ENCODE measurements at regions not wholly inside any gene's neighbourhood (a gene's known extent, or its start where the extent isn't known, plus 50 kb on each side); places are given as distances from the start of the nearest gene placed in this dataset.

DNA sequence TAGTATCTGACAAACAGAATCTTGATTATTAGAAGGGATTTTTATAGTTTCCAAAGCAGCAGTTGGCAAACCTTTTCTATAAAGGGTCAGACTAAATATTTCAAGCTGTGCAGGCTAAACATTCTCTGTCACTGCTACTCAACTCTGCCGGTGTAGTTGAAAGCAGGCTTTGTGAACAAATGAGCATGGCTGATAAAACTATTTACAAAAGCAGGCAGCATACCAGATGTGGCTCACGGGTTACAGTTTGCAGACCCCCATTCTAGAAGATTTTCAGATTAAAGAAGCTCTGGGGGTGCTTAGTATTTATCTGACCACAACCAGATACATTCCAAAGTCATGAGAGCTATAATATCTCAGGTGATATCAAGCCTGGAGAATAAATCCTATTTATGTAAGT is 1017.5 kb downstream of the SORCS1 start:
- H3K79me2 ChIP-seq (ENCODE audit: low read length), result no peaks in the 10 kb centered on the region
- H3K27me3 ChIP-seq (replicated peaks; ENCODE audit: insufficient read depth, low read length), result no peaks in the 10 kb centered on the region
- no peak overlapping the region for H3K9ac ChIP-seq (ENCODE audit: low read length)
- no peaks in the 10 kb centered on the region for H3K9me3 ChIP-seq (replicated peaks; ENCODE audit: insufficient read depth, low read length)
- no peaks in the 10 kb centered on the region for H3K36me3 ChIP-seq (replicated peaks; ENCODE audit: insufficient read depth, low read length)
- no peaks in the 10 kb centered on the region for H3K9me2 ChIP-seq (replicated peaks; ENCODE audit: insufficient read depth, low read length)
- no peak overlapping the region for H3K4me2 ChIP-seq (ENCODE audit: low read depth, low read length)
- TF ChIP-seq, protein P1, sequence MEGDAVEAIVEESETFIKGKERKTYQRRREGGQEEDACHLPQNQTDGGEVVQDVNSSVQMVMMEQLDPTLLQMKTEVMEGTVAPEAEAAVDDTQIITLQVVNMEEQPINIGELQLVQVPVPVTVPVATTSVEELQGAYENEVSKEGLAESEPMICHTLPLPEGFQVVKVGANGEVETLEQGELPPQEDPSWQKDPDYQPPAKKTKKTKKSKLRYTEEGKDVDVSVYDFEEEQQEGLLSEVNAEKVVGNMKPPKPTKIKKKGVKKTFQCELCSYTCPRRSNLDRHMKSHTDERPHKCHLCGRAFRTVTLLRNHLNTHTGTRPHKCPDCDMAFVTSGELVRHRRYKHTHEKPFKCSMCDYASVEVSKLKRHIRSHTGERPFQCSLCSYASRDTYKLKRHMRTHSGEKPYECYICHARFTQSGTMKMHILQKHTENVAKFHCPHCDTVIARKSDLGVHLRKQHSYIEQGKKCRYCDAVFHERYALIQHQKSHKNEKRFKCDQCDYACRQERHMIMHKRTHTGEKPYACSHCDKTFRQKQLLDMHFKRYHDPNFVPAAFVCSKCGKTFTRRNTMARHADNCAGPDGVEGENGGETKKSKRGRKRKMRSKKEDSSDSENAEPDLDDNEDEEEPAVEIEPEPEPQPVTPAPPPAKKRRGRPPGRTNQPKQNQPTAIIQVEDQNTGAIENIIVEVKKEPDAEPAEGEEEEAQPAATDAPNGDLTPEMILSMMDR (IDR thresholded peaks at IDR 0.05; ENCODE audit: low read length), result no peak
- TF ChIP-seq EZH2 (optimal IDR thresholded peaks at IDR 0.05; ENCODE audit: low read depth, low read length) (no peak), EZH2phosphoT487 (IDR thresholded peaks at IDR 0.05; ENCODE audit: low read length) (no peak)
- H2AFZ ChIP-seq (ENCODE audit: low read length), result no peak overlapping the region
- H3F3A ChIP-seq (ENCODE audit: insufficient read depth, low read length), result no peaks in the 10 kb centered on the region
- H3K4me3 ChIP-seq (ENCODE audit: low read length), result no peak overlapping the region
- no peak for DNase-seq
- no peak overlapping the region for H3K27ac ChIP-seq (ENCODE audit: low read length)
- H4K20me1 ChIP-seq (ENCODE audit: insufficient read depth, low read length), result no peaks in the 10 kb centered on the region
- H3K4me1 ChIP-seq (ENCODE audit: low read length), result no peaks in the 10 kb centered on the region

DNA sequence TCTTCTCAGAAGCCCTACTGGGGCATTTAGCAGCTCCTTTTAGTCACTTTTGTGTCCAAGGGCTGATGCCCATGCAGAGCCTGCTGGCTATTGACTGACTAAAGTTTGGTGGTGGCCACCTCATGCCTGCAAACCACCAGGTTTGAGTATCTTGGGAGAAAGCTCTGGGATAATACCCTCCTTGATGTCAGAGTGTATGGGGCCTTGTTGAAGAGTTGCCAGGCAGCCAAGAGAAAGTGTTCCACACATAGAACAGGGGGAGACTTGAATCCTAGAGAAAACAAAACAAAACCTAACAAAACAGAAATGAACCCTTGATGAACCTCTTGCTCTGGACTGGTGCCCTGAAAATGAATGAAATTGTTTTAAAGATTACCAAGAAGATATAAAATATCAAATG is 1024.6 kb downstream of the SORCS1 start:
- no peak overlapping the region for H3K4me2 ChIP-seq (ENCODE audit: low read depth, low read length)
- no peaks in the 10 kb centered on the region for H3K9me2 ChIP-seq (replicated peaks; ENCODE audit: insufficient read depth, low read length)
- no peak overlapping the region for H3K27ac ChIP-seq (ENCODE audit: low read length)
- no peaks in the 10 kb centered on the region for H3K27me3 ChIP-seq (replicated peaks; ENCODE audit: insufficient read depth, low read length)
- H4K20me1 ChIP-seq (ENCODE audit: insufficient read depth, low read length), result no peaks in the 10 kb centered on the region
- H3F3A ChIP-seq (ENCODE audit: insufficient read depth, low read length), result no peaks in the 10 kb centered on the region
- H3K9me3 ChIP-seq (replicated peaks; ENCODE audit: insufficient read depth, low read length), result no peaks in the 10 kb centered on the region
- H2AFZ ChIP-seq (ENCODE audit: low read length), result no peak overlapping the region
- no peak for DNase-seq
- no peak overlapping the region for H3K4me3 ChIP-seq (ENCODE audit: low read length)
- H3K36me3 ChIP-seq (replicated peaks; ENCODE audit: insufficient read depth, low read length), result no peaks in the 10 kb centered on the region
- TF ChIP-seq, protein P1 (IDR thresholded peaks at IDR 0.05; ENCODE audit: low read length), result no peak
- no peak for TF ChIP-seq EZH2 (optimal IDR thresholded peaks at IDR 0.05; ENCODE audit: low read depth, low read length)
- TF ChIP-seq EZH2phosphoT487 (IDR thresholded peaks at IDR 0.05; ENCODE audit: low read length), result no peak
- H3K4me1 ChIP-seq (ENCODE audit: low read length), result no peaks in the 10 kb centered on the region
- H3K9ac ChIP-seq (ENCODE audit: low read length), result no peak overlapping the region
- H3K79me2 ChIP-seq (ENCODE audit: low read length), result no peaks in the 10 kb centered on the region

DNA sequence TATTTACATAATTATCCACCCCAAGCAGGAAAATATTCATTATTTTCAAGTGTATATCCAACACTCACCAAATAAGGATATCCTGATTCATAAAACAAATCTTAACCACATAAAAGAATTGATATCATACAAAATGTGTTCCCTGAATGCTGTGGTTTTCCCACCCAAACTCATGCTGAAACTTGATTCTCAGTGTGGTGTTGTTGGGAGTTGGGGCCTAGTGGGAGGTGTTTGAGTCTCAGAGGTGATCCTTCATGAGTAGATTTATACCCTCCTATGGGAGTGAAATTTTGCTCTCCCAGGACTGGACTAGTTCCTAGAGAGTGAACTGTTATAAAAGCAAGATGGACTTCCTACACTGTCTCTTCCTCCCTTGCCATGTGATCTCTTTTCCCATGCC is 1028.3 kb downstream of the SORCS1 start:
- Histone ChIP-seq H3K4me2 (ENCODE audit: low read depth, low read length) (no peak overlapping the region), H3K4me1 (ENCODE audit: low read length) (no peaks in the 10 kb centered on the region), H3F3A (ENCODE audit: insufficient read depth, low read length) (no peaks in the 10 kb centered on the region), H4K20me1 (ENCODE audit: insufficient read depth, low read length) (no peaks in the 10 kb centered on the region), H3K9me2 (replicated peaks; ENCODE audit: insufficient read depth, low read length) (no peaks in the 10 kb centered on the region), H3K4me3 (ENCODE audit: low read length) (no peak overlapping the region), H3K27ac (ENCODE audit: low read length) (no peak overlapping the region), H3K9me3 (replicated peaks; ENCODE audit: insufficient read depth, low read length) (no peaks in the 10 kb centered on the region), H3K27me3 (replicated peaks; ENCODE audit: insufficient read depth, low read length) (no peaks in the 10 kb centered on the region), H3K9ac (ENCODE audit: low read length) (no peak overlapping the region), H3K79me2 (ENCODE audit: low read length) (no peaks in the 10 kb centered on the region), H2AFZ (ENCODE audit: low read length) (no peak overlapping the region), H3K36me3 (replicated peaks; ENCODE audit: insufficient read depth, low read length) (no peaks in the 10 kb centered on the region)
- TF ChIP-seq, protein P1 (IDR thresholded peaks at IDR 0.05; ENCODE audit: low read length), result no peak
- TF ChIP-seq EZH2 (optimal IDR thresholded peaks at IDR 0.05; ENCODE audit: low read depth, low read length) (no peak), EZH2phosphoT487 (IDR thresholded peaks at IDR 0.05; ENCODE audit: low read length) (no peak)
- DNase-seq, result no peak

Measured in MM.1S (cell line).